Keratinocyte (primary cell): ENCODE measurements at regions not wholly inside any gene's neighbourhood (a gene's known extent, or its start where the extent isn't known, plus 50 kb on each side); places are given as distances from the start of the nearest gene placed in this dataset.

Source experiments
- DNase-seq: peaks from one replicate; pipeline ENCODE4 v3.0.0-alpha.2; 2011; ENCODE audit warnings: low read depth, missing footprints, low spot score
- FAIRE-seq: peaks from 2 replicates; lab custom pipeline; 2011; peaks lifted over from hg19 to GRCh38; lab: Jason Lieb, UNC
- H2AFZ ChIP-seq: 2 replicates; pipeline ENCODE4 v1.6.0; 2012; ENCODE audit warnings: low read length, control low read depth, inconsistent platforms; ENCODE audit not compliant: control insufficient read depth
- H3K27ac ChIP-seq: 2 replicates; pipeline ENCODE4 v1.5.1; 2011; ENCODE audit warnings: low read length; ENCODE audit not compliant: control insufficient read depth, insufficient read depth
- H3K27me3 ChIP-seq: 3 replicates; pipeline ENCODE4 v1.6.0; 2011; ENCODE audit warnings: low read length; ENCODE audit not compliant: control insufficient read depth, insufficient read depth; ENCODE audit errors: extremely low read depth
- H3K36me3 ChIP-seq, 2 experiments: 2 replicates in 1 of 2; 3 replicates in 1 of 2; pipeline ENCODE4 v1.5.1; 2011; ENCODE audit warnings: low read length in 2 of 2, mild to moderate bottlenecking in 1 of 2; ENCODE audit not compliant: control insufficient read depth in 2 of 2, insufficient read depth in 2 of 2; ENCODE audit errors: extremely low read depth in 1 of 2
- H3K4me1 ChIP-seq: 3 replicates; pipeline ENCODE4 v1.5.1; 2011; ENCODE audit warnings: low read length; ENCODE audit not compliant: control insufficient read depth, insufficient read depth; ENCODE audit errors: extremely low read depth
- H3K4me2 ChIP-seq: 3 replicates; pipeline ENCODE4 v1.6.0; 2011; ENCODE audit warnings: low read depth, low read length; ENCODE audit not compliant: control insufficient read depth, insufficient read depth; ENCODE audit errors: extremely low read depth
- H3K4me3 ChIP-seq, 3 experiments: fragments of 200-600 bp in 1 of 3; sonication (generic) in 1 of 3; 2 replicates in 2 of 3; 3 replicates in 1 of 3; pipeline ENCODE4 v1.5.1; 2011 to 2016; ENCODE audit warnings: low read length in 3 of 3, mild to moderate bottlenecking in 3 of 3, control low read depth in 2 of 3, inconsistent platforms in 1 of 3, low read depth in 1 of 3, mixed read lengths in 1 of 3, mixed run types in 1 of 3, moderate library complexity in 1 of 3; ENCODE audit not compliant: control insufficient read depth in 2 of 3, insufficient read depth in 2 of 3; ENCODE audit errors: extremely low read depth in 1 of 3
- H3K79me2 ChIP-seq: 2 replicates; pipeline ENCODE4 v1.6.0; 2012; ENCODE audit warnings: low read length; ENCODE audit not compliant: control insufficient read depth, insufficient read depth
- H3K9ac ChIP-seq: 3 replicates; pipeline ENCODE4 v1.6.0; 2011; ENCODE audit warnings: low read length; ENCODE audit not compliant: control insufficient read depth, insufficient read depth; ENCODE audit errors: extremely low read depth
- H3K9me1 ChIP-seq: 3 replicates; pipeline ENCODE4 v1.6.0; 2011; ENCODE audit warnings: low read length; ENCODE audit not compliant: control insufficient read depth, insufficient read depth; ENCODE audit errors: extremely low read depth
- H3K9me3 ChIP-seq: 2 replicates; pipeline ENCODE4 v1.5.1; 2012; ENCODE audit warnings: low read depth, low read length; ENCODE audit not compliant: control insufficient read depth
- H4K20me1 ChIP-seq: 3 replicates; pipeline ENCODE4 v1.6.0; 2011; ENCODE audit warnings: low read length; ENCODE audit not compliant: control insufficient read depth, insufficient read depth; ENCODE audit errors: extremely low read depth
- EZH2 ChIP-seq: IDR thresholded peaks from one replicate; pipeline ENCODE4 v1.6.1; 2012; ENCODE audit warnings: inconsistent platforms, mild to moderate bottlenecking, low read length, moderate library complexity
- dilution Hi-C: fragments of 300-500 bp; cut with MboI; formaldehyde crosslinking; loops from one replicate; pipeline ENCODE4 v1.7.0; 2020; ENCODE audit warnings: low sequenced_read_pairs; ENCODE audit not compliant: extremely low pct_ligation_motif_present
- TF ChIP-seq, protein P1 (sequence below), 3 experiments: IDR thresholded peaks in 1 of 3; conservative IDR thresholded peaks in 1 of 3; optimal IDR thresholded peaks in 1 of 3; 2 replicates in 2 of 3; 3 replicates in 1 of 3; pipeline versions ENCODE3 to v1.5.1; 2011; ENCODE audit warnings: low read length in 3 of 3, mild to moderate bottlenecking in 3 of 3, moderate library complexity in 2 of 3, control low read depth in 1 of 3, inconsistent platforms in 1 of 3; ENCODE audit not compliant: insufficient read depth in 2 of 3; ENCODE audit errors: extremely low read depth in 1 of 3

DNA sequence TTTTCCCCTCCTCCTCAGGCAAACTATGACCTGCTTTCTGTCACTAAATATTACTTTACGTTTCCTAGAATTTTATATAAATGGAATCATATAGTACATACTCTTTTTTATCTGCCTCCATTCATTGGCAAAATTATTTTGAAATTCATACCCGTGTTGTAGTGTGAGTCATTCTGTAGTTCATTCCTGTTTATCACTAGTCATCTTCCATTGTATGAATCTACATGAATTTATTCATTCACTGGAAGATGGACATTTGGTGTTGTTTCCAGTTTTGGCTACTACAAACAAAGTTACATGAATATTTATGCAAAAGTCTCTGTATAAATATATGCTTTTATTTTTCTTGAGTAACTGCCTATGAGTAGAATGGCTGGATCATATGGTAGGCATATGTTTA, 60.7 kb upstream of the OPCML start:
- Histone ChIP-seq H3K9ac (no peak overlapping the region), H3K4me1 (no peaks in the 10 kb centered on the region), H3K9me3 (no peaks in the 10 kb centered on the region), H3K36me3 (no peaks in the 10 kb centered on the region), H4K20me1 (no peaks in the 10 kb centered on the region), H3K27ac (no peak overlapping the region), H3K4me2 (no peak overlapping the region), H3K79me2 (no peaks in the 10 kb centered on the region), H3K4me3 (no peak overlapping the region), H3K27me3 (no peaks in the 10 kb centered on the region), H3K9me1 (no peaks in the 10 kb centered on the region), H2AFZ (no peak overlapping the region)
- DNase-seq = no peak
- dilution Hi-C loops = no loop called here
- no peak for FAIRE-seq
- TF ChIP-seq, protein P1, sequence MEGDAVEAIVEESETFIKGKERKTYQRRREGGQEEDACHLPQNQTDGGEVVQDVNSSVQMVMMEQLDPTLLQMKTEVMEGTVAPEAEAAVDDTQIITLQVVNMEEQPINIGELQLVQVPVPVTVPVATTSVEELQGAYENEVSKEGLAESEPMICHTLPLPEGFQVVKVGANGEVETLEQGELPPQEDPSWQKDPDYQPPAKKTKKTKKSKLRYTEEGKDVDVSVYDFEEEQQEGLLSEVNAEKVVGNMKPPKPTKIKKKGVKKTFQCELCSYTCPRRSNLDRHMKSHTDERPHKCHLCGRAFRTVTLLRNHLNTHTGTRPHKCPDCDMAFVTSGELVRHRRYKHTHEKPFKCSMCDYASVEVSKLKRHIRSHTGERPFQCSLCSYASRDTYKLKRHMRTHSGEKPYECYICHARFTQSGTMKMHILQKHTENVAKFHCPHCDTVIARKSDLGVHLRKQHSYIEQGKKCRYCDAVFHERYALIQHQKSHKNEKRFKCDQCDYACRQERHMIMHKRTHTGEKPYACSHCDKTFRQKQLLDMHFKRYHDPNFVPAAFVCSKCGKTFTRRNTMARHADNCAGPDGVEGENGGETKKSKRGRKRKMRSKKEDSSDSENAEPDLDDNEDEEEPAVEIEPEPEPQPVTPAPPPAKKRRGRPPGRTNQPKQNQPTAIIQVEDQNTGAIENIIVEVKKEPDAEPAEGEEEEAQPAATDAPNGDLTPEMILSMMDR (optimal IDR thresholded peaks at IDR 0.05 in 1 of 3, IDR thresholded peaks at IDR 0.05 in 1 of 3, conservative IDR thresholded peaks at IDR 0.05 in 1 of 3; ENCODE audit: extremely low read depth in 1 of 3, insufficient read depth in 2 of 3, low read length in 3 of 3) = no peak
- TF ChIP-seq EZH2 = no peak

DNA sequence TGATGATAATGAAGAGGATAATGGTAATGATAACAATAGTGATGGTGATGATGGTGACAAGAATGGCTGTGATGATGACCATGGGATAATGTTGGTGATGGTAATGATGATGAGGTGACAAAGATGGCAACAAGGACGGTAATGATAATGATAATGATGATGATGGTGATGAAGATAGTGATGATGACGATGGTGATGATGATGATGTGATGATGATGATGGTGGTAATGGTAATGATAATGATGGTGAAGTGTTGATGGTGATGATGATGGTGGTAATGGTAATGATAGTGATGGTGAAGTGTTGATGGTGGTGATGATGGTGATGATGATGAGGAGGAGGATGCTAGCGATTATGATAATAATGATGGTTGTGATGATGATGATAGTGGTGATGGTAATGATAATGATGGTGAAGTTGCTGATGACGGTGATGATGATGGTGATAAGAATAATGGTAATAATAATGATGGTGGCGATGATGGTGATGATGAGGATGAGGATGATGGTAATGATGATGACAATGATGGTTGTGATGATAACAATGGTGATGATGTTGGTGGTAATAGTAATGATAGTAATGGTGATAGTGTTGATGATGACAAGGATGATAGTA, 54.7 kb upstream of the OPCML start:
- H3K9me1 ChIP-seq = no peaks in the 10 kb centered on the region
- H3K36me3 ChIP-seq = no peaks in the 10 kb centered on the region
- H3K79me2 ChIP-seq = no peaks in the 10 kb centered on the region
- no peak overlapping the region for H3K4me2 ChIP-seq
- no peaks in the 10 kb centered on the region for H3K4me1 ChIP-seq
- peaks cover 6% of the 10 kb centered on the region for H3K9me3 ChIP-seq
- TF ChIP-seq, protein P1 (optimal IDR thresholded peaks at IDR 0.05 in 1 of 3, IDR thresholded peaks at IDR 0.05 in 1 of 3, conservative IDR thresholded peaks at IDR 0.05 in 1 of 3; ENCODE audit: extremely low read depth in 1 of 3, insufficient read depth in 2 of 3, low read length in 3 of 3) = no peak
- no peak overlapping the region for H2AFZ ChIP-seq
- no peaks in the 10 kb centered on the region for H3K27me3 ChIP-seq
- H3K9ac ChIP-seq = no peak overlapping the region
- no peak overlapping the region for H3K4me3 ChIP-seq
- no peak overlapping the region for H3K27ac ChIP-seq
- DNase-seq (no peak), FAIRE-seq (no peak)
- dilution Hi-C loops = no loop called here
- no peaks in the 10 kb centered on the region for H4K20me1 ChIP-seq
